OCI-LY1 (cell line): ENCODE measurements at regions not wholly inside any gene's neighbourhood (a gene's known extent, or its start where the extent isn't known, plus 50 kb on each side); places are given as distances from the start of the nearest gene placed in this dataset.

Source experiments
- H2AFZ ChIP-seq: fragments of 200-600 bp; sonication (generic), shearing (Covaris generic); 2 replicates; pipeline ENCODE4 v1.6.0; 2014; ENCODE audit warnings: antibody characterized with exemption, mild to moderate bottlenecking, low read length
- H3F3A ChIP-seq: fragments of 200-600 bp; sonication (generic), shearing (Covaris generic); 2 replicates; pipeline ENCODE4 v1.6.0; 2014; ENCODE audit warnings: mild to moderate bottlenecking, antibody characterized with exemption, low read length, moderate library complexity; ENCODE audit not compliant: insufficient read depth
- H3K27ac ChIP-seq: fragments of 200-600 bp; sonication (generic); 2 replicates; pipeline ENCODE4 v1.5.1; 2014; ENCODE audit warnings: low read length, mixed run types, mild to moderate bottlenecking, low read depth; ENCODE audit not compliant: poor library complexity, severe bottlenecking
- H3K27me3 ChIP-seq: fragments of 200-600 bp; sonication (generic); 2 replicates; pipeline ENCODE4 v1.6.0; 2014; ENCODE audit warnings: antibody characterized with exemption, mild to moderate bottlenecking, low read length, moderate library complexity; ENCODE audit not compliant: insufficient read depth
- H3K36me3 ChIP-seq: fragments of 200-600 bp; sonication (generic); 2 replicates; pipeline ENCODE4 v1.6.1; 2014; ENCODE audit warnings: mild to moderate bottlenecking, antibody characterized with exemption, low read length, moderate library complexity, mixed read lengths; ENCODE audit not compliant: insufficient read depth
- H3K4me1 ChIP-seq: fragments of 200-600 bp; sonication (generic); 2 replicates; pipeline ENCODE4 v1.5.1; 2014; ENCODE audit warnings: mild to moderate bottlenecking, low read length, moderate library complexity; ENCODE audit not compliant: insufficient read depth, severe bottlenecking
- H3K4me2 ChIP-seq: fragments of 200-600 bp; sonication (generic), shearing (Covaris generic); 2 replicates; pipeline ENCODE4 v1.6.1; 2014; ENCODE audit warnings: low read length
- H3K4me3 ChIP-seq: fragments of 200-600 bp; sonication (generic); 2 replicates; pipeline ENCODE4 v1.5.1; 2014; ENCODE audit warnings: low read length, low read depth, mild to moderate bottlenecking, mixed read lengths; ENCODE audit not compliant: poor library complexity, severe bottlenecking
- H3K79me2 ChIP-seq: fragments of 200-600 bp; shearing (Covaris generic); 2 replicates; pipeline ENCODE4 v1.6.1; 2016; ENCODE audit warnings: mixed run types, low read length, mixed read lengths; ENCODE audit not compliant: insufficient read depth
- H3K9ac ChIP-seq: fragments of 200-600 bp; sonication (generic), shearing (Covaris generic); 2 replicates; pipeline ENCODE4 v1.6.1; 2014; ENCODE audit warnings: mild to moderate bottlenecking, low read length, mixed read lengths
- H3K9me2 ChIP-seq: fragments of 200-600 bp; sonication (generic), shearing (Covaris generic); 2 replicates; pipeline ENCODE4 v1.6.1; 2014; ENCODE audit warnings: low read depth, mild to moderate bottlenecking, low read length, mixed read lengths
- H3K9me3 ChIP-seq: fragments of 200-600 bp; shearing (Covaris generic); 2 replicates; pipeline ENCODE4 v1.6.1; 2014; ENCODE audit warnings: low read length, mixed read lengths
- H4K20me1 ChIP-seq: fragments of 200-600 bp; sonication (generic), shearing (Covaris generic); 2 replicates; pipeline ENCODE4 v1.6.0; 2016; ENCODE audit warnings: mild to moderate bottlenecking, low read length; ENCODE audit not compliant: insufficient read depth
- EZH2 ChIP-seq: fragments of 200-600 bp; sonication (generic), shearing (Covaris generic); IDR thresholded peaks from 2 replicates; pipeline ENCODE4 v1.8.0; 2017; ENCODE audit warnings: borderline replicate concordance, mixed run types, mild to moderate bottlenecking, antibody characterized with exemption, low read length, moderate library complexity, mixed read lengths
- TF ChIP-seq, protein P1 (sequence below): fragments of 200-600 bp; sonication (generic), shearing (Covaris generic); IDR thresholded peaks from 2 replicates; pipeline ENCODE4 v1.5.1; 2017; ENCODE audit warnings: mild to moderate bottlenecking, antibody characterized with exemption, low read length, moderate library complexity, mixed read lengths

DNA sequence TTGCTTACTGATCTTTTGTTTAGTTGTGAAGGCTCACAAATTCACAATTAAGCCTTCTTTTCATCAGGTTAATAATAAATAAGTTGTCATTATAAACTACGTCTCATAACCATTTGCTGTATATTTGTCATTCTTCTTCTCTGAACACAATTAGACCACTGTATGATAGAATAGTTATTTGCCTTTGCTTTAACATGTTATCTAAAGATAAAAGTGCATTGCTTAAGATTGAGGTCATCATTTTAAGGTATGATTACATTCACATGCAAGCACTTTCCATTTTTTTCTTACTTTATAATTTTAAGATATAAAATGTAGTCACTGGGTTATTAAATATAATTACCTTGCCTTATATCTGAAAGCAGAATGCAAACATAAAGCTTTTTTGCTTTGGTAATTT lies 80.1 kb upstream of the GLS start:
- Histone ChIP-seq H3K4me2 (no peak overlapping the region), H3K27ac (no peak overlapping the region), H3K36me3 (no peaks in the 10 kb centered on the region), H3K27me3 (no peaks in the 10 kb centered on the region), H3K79me2 (no peaks in the 10 kb centered on the region), H3K9me2 (no peaks in the 10 kb centered on the region), H2AFZ (no peak overlapping the region), H3K9me3 (no peaks in the 10 kb centered on the region), H3K9ac (no peak overlapping the region), H3K4me1 (no peaks in the 10 kb centered on the region), H3K4me3 (no peak overlapping the region), H4K20me1 (no peaks in the 10 kb centered on the region), H3F3A (no peaks in the 10 kb centered on the region)
- no peak for TF ChIP-seq EZH2
- TF ChIP-seq, protein P1, sequence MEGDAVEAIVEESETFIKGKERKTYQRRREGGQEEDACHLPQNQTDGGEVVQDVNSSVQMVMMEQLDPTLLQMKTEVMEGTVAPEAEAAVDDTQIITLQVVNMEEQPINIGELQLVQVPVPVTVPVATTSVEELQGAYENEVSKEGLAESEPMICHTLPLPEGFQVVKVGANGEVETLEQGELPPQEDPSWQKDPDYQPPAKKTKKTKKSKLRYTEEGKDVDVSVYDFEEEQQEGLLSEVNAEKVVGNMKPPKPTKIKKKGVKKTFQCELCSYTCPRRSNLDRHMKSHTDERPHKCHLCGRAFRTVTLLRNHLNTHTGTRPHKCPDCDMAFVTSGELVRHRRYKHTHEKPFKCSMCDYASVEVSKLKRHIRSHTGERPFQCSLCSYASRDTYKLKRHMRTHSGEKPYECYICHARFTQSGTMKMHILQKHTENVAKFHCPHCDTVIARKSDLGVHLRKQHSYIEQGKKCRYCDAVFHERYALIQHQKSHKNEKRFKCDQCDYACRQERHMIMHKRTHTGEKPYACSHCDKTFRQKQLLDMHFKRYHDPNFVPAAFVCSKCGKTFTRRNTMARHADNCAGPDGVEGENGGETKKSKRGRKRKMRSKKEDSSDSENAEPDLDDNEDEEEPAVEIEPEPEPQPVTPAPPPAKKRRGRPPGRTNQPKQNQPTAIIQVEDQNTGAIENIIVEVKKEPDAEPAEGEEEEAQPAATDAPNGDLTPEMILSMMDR, result no peak

DNA sequence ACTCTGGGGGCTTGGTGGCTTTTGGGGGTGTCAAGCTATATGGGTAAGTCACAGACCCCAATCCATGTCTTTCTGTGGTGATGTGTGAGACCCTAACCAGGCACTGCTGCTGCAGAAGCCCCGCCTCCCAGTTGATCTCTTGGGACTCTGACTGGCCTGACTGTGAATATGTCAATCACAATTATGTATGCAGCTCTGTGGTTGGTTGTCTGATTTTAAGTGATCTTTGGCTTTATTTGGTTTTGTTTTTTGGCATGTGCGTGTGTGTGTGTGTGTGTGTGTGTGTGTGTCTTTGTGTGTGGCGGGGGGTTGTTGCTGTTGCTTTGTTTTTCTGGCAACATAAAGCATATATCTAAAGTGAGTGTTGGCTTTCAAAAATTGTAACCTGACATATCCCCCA lies 78.5 kb upstream of the GLS start:
- no peak overlapping the region for H3K27ac ChIP-seq
- H3K9ac ChIP-seq, result no peak overlapping the region
- H3K9me3 ChIP-seq, result no peaks in the 10 kb centered on the region
- H2AFZ ChIP-seq, result no peak overlapping the region
- H3K9me2 ChIP-seq, result no peaks in the 10 kb centered on the region
- H3K4me3 ChIP-seq, result no peak overlapping the region
- H3K27me3 ChIP-seq, result no peaks in the 10 kb centered on the region
- H3K4me2 ChIP-seq, result no peak overlapping the region
- no peaks in the 10 kb centered on the region for H3K36me3 ChIP-seq
- H4K20me1 ChIP-seq, result no peaks in the 10 kb centered on the region
- no peaks in the 10 kb centered on the region for H3K79me2 ChIP-seq
- no peak for TF ChIP-seq EZH2
- TF ChIP-seq, protein P1, result no peak
- no peaks in the 10 kb centered on the region for H3F3A ChIP-seq
- no peaks in the 10 kb centered on the region for H3K4me1 ChIP-seq

DNA sequence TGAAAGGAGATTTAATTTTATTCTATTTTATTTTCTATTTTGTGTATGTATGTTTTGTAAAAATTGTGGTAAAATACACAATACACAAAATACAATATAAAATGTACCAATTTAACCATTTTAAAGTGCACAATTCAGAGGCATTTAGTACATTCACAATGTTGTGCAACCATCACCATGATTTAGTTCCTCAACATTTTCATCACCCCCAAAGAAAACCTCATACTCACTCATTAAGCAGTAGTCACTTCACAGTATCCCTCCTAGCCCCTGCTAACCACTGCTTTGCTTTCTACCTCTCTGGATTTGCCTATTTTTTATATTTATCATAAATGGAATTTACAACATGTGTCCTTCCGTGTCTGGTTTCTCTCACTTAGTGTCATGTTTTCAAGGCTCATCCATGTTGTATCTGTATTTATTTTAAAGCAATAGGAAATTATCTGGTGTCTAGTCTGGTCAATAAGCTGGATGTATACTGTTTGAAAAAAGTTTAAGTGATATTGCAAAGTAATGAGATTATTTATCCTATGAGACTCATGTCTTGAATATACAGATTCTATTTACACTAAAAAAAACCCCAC lies 77.9 kb upstream of the GLS start:
- Histone ChIP-seq H3K4me1 (no peaks in the 10 kb centered on the region), H3K9ac (no peak overlapping the region), H3F3A (no peaks in the 10 kb centered on the region), H3K27me3 (no peaks in the 10 kb centered on the region), H3K27ac (no peak overlapping the region), H3K79me2 (no peaks in the 10 kb centered on the region), H3K4me3 (no peak overlapping the region), H4K20me1 (no peaks in the 10 kb centered on the region), H2AFZ (no peak overlapping the region), H3K9me3 (no peaks in the 10 kb centered on the region), H3K36me3 (no peaks in the 10 kb centered on the region), H3K9me2 (no peaks in the 10 kb centered on the region), H3K4me2 (no peak overlapping the region)
- TF ChIP-seq EZH2, result no peak
- TF ChIP-seq, protein P1, result no peak
